A673 (cell line): ENCODE measurements at regions not wholly inside any gene's neighbourhood (a gene's known extent, or its start where the extent isn't known, plus 50 kb on each side); places are given as distances from the start of the nearest gene placed in this dataset.

Experiments used
- BruUV-seq: library from RNA; stranded (reverse); fragments of 400-500 nt; replicated peaks from 2 replicates; lab custom pipeline; 2021; lab: Mats Ljungman, UMichigan
- CTCF ChIA-PET: fragments of 300-600 bp; sonication (Branson Sonifier 250); formaldehyde crosslinking; loops from one replicate; lab custom pipeline; 2022; ENCODE audit warnings: antibody characterized with exemption; lab: Charles Lee
- POLR2A ChIA-PET: fragments of 300-600 bp; sonication (Branson Sonifier 250); formaldehyde crosslinking; loops from one replicate; lab custom pipeline; 2022; ENCODE audit warnings: antibody characterized with exemption; ENCODE audit not compliant: low non-redundant PET; lab: Charles Lee
- DNase-seq: peaks from one replicate; pipeline ENCODE4 v3.0.0-alpha.2; 2015; ENCODE audit warnings: low spot score
- H3K27ac ChIP-seq: fragments of 200-600 bp; sonication (generic); 2 replicates; pipeline ENCODE4 v1.5.1; 2016; ENCODE audit warnings: mixed run types, low read depth, mild to moderate bottlenecking, mixed read lengths, antibody characterized with exemption, low read length; ENCODE audit not compliant: poor library complexity, severe bottlenecking
- H3K27me3 ChIP-seq: fragments of 200-600 bp; sonication (generic); replicated peaks from 2 replicates; pipeline ENCODE4 v1.6.1; 2017; ENCODE audit warnings: mixed run types, low read depth, mild to moderate bottlenecking, mixed read lengths, antibody characterized with exemption, low read length; ENCODE audit not compliant: insufficient read depth, poor library complexity
- H3K36me3 ChIP-seq: fragments of 200-600 bp; sonication (generic); 2 replicates; pipeline ENCODE4 v1.6.1; 2016; ENCODE audit warnings: mixed run types, mild to moderate bottlenecking, mixed read lengths, antibody characterized with exemption, low read length; ENCODE audit not compliant: insufficient read depth, poor library complexity, severe bottlenecking
- H3K4me1 ChIP-seq: fragments of 200-600 bp; sonication (generic); 2 replicates; pipeline ENCODE4 v1.6.1; 2017; ENCODE audit warnings: mixed run types, mild to moderate bottlenecking, mixed read lengths, antibody characterized with exemption, low read length; ENCODE audit not compliant: insufficient read depth, poor library complexity, severe bottlenecking
- H3K4me3 ChIP-seq: fragments of 200-600 bp; sonication (generic); 2 replicates; pipeline ENCODE4 v1.5.1; 2016; ENCODE audit warnings: low read depth, mixed run types, mild to moderate bottlenecking, mixed read lengths, low read length; ENCODE audit not compliant: poor library complexity, severe bottlenecking
- H3K9me3 ChIP-seq: fragments of 200-600 bp; sonication (generic); 2 replicates; pipeline ENCODE4 v1.6.1; 2016; ENCODE audit warnings: mixed run types, low read depth, mild to moderate bottlenecking, mixed read lengths, antibody characterized with exemption, low read length; ENCODE audit not compliant: poor library complexity, severe bottlenecking
- CTCF ChIP-seq: fragments of 300-800, 200-600 bp; sonication (generic); conservative IDR thresholded peaks from 2 replicates; pipeline ENCODE4 v1.5.1; 2017; ENCODE audit warnings: low read depth, mild to moderate bottlenecking, antibody characterized with exemption, low read length, moderate library complexity, mixed read lengths
- EZH2 ChIP-seq: fragments of 200-600 bp; sonication (generic); IDR thresholded peaks from 2 replicates; pipeline ENCODE4 v1.6.1; 2017; ENCODE audit warnings: borderline replicate concordance, low read depth, mild to moderate bottlenecking, mixed read lengths, antibody characterized with exemption, low read length; ENCODE audit not compliant: poor library complexity, severe bottlenecking
- intact Hi-C: fragments of 100-400 bp; cut with micrococcal nuclease; formaldehyde crosslinking; loops from one replicate; pipeline ENCODE4 v1.10.0; 2022; ENCODE audit not compliant: unreplicated experiment

- no peak overlapping the region for H3K27ac ChIP-seq
- no peaks in the 10 kb centered on the region for H3K27me3 ChIP-seq
- ChIA-PET POLR2A (no interaction called here), CTCF (no interaction called here)
- BruUV-seq, result no TSS peak
- intact Hi-C loops, result no loop called here
- TF ChIP-seq CTCF (no peak), EZH2 (no peak)
- no peak overlapping the region for H3K4me3 ChIP-seq
- H3K9me3 ChIP-seq, result no peaks in the 10 kb centered on the region
- no peaks in the 10 kb centered on the region for H3K36me3 ChIP-seq
- peaks cover 19% of the 10 kb centered on the region for H3K4me1 ChIP-seq
- DNase-seq, result no peak
Observed at GRCh38 chr9:28887188-28887884, 1314.1 kb upstream of the C9orf72 start.

GRCh38 chr9:28888806-28889205, 1315.5 kb upstream of the C9orf72 start:
- BruUV-seq, result no TSS peak

GRCh38 chr9:28892538-28892937, 1319.3 kb upstream of the C9orf72 start:
- no TSS peak for BruUV-seq
- Histone ChIP-seq H3K9me3 (no peaks in the 10 kb centered on the region), H3K27me3 (no peaks in the 10 kb centered on the region), H3K4me3 (no peak overlapping the region), H3K27ac (no peak overlapping the region), H3K4me1 (peaks cover 22% of the 10 kb centered on the region), H3K36me3 (no peaks in the 10 kb centered on the region)
- intact Hi-C loops, result loop anchor here (2.0 kb wide), 1 partner anchor 72 kb away; no protein-coding TSS in a partner anchor
- no peak for DNase-seq
- CTCF ChIA-PET, result no interaction called here
- TF ChIP-seq CTCF, result no peak
- no peak for TF ChIP-seq EZH2
- POLR2A ChIA-PET, result no interaction called here

More at GRCh38 chr9:28888806-28889205, 1315.5 kb upstream of the C9orf72 start:
- intact Hi-C loops, result no loop called here
- H3K36me3 ChIP-seq, result no peaks in the 10 kb centered on the region
- no peak overlapping the region for H3K4me3 ChIP-seq
- H3K4me1 ChIP-seq, result peaks cover 19% of the 10 kb centered on the region
- no peaks in the 10 kb centered on the region for H3K27me3 ChIP-seq
- POLR2A ChIA-PET, result no interaction called here
- no peak for DNase-seq
- no peaks in the 10 kb centered on the region for H3K9me3 ChIP-seq
- TF ChIP-seq EZH2 (no peak), CTCF (no peak)
- CTCF ChIA-PET, result no interaction called here
- H3K27ac ChIP-seq, result no peak overlapping the region
